NCI-H1105 (cell line): ENCODE measurements at regions not wholly inside any gene's neighbourhood (a gene's known extent, or its start where the extent isn't known, plus 50 kb on each side); places are given as distances from the start of the nearest gene placed in this dataset.

ENCODE experiments used
- DNase-seq: peaks from one replicate; lab custom pipeline; 2025; lab: John Stamatoyannopoulos, UW

DNA sequence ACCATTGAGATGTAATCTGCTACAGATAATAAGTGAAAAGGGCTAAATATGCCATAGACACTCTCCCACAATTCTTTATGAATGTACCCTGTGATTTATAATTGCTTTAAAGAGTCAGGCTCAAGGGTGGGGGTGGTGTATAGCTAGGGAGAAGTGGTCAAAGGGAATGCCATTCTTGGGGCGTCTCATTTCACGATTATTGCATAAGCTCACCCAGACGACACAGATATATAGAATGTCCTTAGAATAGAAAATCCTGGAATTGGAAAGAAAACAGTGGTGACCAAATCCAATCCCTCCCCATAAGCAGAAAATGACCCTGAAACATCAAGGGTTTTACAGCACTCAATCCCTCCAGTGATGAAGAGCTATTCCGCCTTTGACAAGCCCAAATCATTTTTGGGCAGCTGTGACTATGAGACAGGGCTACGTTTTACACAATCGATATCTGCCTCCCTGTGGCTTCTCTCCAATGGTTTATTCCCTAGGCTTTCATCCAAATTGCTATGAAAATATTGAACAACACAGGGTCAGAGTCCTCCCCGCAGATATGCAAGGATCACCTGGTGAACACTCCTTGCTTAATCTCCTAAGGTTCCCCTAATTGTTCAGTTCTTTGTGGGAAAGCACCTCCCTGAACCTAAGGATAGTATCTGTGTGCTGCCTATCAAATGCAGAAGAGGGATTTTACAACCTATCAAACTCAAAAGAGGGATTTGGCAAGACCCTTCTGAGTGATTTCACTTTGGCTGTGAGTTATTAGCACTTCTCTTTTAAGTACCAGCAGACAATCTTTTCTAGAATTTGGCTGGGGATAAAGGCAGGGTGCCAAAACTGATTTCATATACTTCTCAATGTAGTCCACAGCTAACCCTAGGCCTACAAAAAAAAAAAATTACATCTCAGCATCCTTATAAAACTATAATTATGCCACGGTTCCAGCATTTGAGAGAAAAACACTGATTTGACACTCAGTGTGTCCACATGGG is 144.9 kb upstream of the CDH6 start:
- DNase-seq: no peak

DNA sequence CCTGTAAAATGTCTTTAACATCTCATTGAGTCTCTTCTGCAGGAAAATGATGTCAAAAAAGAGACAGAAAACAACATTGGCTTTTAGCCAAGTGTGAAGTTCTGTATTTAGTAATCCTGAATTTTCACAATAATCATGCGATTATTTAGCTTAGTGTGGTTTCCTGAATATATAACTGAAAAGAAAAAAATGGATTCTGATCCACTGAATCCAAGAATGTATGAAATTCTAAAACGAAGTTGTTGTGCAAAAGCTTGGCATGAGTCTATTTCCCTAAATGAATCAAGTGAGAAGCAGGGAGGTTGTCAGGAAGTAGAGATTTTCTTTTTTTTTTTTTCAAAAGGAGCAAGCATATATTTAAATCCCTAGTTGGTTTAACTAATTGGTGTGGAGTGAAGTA is 145.9 kb upstream of the CDH6 start:
- no peak for DNase-seq

DNA sequence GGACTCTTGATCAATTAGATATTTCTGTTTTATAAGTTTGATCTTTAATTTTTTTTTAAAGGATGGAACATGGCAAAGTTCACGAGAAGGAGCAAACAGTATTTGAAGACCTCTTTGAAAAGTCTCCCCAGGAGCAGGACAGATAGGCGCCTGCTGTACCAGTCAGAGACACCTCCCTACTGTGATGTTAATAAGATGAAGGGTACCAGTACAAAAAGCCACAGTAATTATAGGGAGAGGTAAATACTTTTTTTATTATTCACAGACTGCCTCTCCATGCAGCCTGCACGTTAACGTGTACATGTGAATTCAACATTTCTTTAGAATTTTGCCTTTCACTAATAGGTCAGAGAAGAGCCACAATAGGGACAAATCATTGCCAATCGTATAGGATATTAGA is 146.5 kb upstream of the CDH6 start:
- DNase-seq: no peak

DNA sequence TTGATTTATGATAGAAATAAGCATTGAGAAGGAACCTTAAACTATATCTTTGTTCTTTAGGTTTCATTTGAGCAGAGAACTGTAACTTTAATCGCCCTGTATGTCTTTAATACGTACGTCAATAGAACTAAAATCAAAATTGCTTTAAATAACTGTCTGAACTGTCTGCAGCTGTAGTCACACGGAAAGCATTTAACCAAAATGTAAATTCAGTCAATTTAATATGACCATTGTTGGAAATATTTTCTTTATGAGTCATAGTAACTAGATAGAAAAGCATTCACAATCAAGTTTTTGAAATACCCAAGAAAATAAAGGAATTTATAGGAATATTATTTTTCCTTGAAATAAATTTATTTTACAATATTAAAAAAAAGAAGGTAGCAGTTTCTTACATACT is 157.1 kb upstream of the CDH6 start:
- DNase-seq: no peak

DNA sequence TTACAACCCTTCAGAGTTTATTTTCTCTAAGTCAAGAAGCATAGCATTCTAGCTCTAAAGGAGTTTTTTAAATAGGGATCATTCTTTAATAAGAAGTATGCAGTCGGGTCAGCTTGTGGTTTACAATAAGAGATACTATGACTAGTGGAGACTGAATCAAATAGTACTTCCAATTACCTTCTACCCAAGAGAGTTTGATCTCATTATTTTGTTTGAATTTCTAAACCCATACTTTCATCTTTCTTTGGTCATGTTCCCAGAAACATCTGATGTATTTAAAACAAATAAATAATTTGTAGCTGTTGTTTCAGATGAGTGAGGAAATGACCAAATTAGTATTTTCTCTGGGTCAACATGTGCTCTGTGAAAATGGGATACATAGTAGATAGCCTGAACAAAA is 160.2 kb upstream of the CDH6 start:
- DNase-seq: no peak

DNA sequence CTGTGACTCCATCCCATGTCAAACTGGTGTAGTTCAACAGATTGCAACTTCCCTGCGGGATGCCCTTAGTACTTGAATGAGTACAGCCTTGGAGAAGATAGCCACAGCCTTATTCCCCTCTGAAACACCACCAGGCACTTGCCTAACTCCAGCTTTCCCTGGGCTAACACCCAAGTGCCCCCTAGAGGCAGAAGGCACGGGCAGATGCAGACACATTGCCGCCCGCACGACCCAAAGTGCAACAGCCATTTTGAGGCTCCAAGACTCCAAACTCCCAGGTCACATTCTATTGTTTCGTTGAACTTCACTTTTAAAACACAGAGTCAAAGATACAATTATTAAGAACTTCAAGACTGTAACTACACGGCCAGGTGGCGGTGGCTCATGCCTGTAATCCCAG is 163.6 kb upstream of the CDH6 start:
- no peak for DNase-seq

DNA sequence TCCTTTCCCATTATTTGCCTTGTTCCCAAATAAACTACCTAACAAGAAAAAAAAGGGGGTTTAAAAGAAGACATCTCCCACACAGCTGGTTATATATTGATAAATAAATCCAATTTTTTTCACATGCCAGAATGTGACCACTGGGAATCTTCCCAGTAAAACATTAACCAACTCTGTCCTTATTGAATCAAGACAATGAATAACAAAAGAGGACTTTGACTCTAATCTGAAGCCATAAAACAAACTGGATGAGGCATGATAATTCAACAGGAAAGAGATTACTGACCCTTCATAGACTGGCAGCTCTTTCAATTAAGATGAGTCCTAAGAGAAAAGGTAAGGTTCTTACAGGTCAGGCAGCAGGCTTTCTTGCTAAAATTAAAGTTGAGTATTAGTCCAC is 165.8 kb upstream of the CDH6 start:
- DNase-seq: no peak

DNA sequence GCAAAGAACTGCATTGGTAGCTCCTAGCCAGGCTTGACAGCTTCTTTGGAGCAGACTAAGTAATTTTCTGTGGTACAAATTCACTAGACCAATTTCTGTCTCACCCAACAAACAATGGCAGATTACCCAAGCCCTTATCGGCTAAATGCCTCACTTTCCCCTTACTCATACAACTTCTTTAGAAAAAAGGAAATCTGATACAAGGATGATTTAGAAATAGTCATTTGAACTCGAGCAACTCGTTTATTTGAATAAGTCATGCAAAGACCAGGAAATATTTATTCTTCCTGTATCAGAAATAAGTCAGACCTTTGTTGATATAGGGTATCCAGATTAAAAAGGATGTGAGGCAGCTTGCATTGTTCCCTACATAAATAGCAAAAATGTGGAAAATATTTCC is 170.4 kb upstream of the CDH6 start:
- no peak for DNase-seq

DNA sequence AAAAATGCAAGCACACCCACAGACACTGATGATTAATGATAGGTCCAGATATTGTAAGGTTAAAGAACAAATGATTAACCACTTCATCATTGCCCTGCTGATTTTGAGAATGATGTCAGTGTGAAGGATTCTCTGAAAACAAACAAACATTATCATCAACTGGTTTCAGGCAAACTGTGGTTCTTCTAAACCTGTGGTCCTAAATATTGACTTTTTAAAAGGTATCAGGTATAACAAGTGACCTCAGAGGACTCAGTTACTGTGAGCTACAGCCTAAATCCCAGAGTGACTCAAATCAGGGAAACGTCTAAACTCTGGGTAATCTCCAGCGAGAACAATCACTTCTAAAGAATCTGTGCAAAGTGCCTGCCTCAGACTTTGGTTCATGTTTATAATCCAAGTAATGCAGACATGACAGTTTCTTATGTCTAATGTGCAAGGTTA is 172.3 kb upstream of the CDH6 start:
- no peak for DNase-seq

DNA sequence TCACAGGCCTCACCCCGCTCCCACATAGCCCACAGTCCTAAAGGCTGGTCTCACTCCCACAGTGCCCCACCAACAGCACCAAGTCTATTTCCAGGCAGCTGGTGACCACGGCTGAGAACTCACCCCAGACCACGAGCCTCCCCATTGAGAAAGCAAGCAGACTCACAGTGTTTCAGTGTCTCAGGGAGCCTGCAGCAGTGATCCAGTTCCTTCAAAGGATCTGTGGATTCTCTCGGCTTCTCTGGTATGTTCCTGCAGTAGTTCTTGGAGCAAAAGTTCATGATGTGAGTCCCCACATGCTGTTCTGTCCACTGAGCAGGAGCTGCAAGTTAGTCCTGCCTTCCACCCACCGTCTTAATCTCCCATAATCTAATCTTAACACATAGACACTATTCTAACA is 185.3 kb upstream of the CDH6 start:
- no peak for DNase-seq

DNA sequence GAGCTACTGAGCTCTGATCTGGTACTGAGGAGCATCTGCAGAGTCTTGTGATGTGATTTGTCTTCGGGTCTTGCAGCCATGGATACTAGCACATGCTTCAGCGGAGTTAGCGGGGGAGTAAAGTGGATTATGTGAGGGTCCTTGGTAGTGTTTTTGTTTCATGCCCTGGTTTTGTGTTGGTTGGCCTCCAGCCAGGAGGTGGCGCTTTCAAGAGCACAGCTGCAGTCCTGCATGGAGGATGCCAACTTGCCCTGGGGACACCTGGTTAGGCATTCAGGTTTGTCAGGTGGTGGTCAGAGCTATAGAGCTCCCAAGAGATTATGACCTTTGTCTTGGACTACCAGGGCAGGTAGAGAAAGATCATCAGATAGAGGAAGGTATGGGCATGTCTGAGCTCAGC is 185.8 kb upstream of the CDH6 start:
- DNase-seq: no peak

DNA sequence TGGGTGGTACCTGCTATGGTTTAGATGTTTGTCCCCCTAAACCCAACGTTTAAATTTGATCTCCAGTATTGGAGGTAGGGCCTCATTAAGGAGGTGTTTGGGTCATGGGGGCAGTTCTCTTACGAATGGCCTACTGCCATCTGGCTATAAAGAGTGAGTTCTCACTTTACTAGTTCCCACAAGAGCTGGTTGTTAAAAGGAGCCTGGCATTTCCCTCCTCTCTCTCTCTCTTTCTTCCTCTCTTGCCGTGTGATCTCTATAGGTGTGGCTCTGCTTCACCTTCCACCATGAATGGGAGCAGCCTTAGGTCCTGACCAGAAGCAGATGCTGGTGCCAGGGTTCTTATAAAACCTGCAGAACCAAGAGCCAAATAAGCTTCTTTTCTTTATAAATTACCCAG is 193.2 kb upstream of the CDH6 start:
- no peak for DNase-seq

DNA sequence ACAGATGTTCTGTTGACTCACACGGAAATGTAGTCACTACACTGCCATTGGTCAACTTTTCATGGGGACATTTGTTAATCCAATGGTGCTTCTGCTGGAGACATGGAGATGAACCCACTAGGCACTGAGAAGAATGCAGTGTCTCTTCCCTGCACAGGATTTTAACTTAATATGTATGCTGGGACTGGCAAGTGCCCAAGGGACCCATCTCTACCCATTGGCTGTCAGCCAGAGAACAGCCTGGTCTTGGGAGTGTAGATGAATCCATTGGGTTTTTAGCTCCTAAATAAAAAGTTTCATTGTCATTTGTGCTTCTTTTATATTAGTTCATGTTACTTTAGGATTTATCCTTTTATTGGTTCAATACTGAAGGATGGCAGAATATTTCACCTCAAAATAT is 195.8 kb upstream of the CDH6 start:
- no peak for DNase-seq

DNA sequence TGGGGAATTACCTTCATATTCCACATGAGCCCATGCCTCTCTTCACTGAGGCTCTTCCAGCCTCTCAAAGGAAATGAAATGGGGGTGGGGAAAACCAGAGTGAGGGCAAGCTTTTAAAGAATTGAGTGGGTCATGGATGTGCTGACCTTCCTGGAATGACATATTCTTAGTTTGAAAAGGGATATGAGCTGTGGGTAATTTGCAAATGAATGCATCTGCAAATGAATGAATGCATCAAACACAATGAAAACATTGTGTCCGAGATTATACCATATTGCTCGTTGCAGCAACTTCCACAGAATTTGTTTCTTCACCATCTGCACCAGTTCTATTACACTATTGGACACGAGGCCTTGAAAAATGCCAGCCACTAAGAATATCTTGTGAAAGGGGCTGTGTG is 198.6 kb upstream of the CDH6 start:
- DNase-seq: no peak

DNA sequence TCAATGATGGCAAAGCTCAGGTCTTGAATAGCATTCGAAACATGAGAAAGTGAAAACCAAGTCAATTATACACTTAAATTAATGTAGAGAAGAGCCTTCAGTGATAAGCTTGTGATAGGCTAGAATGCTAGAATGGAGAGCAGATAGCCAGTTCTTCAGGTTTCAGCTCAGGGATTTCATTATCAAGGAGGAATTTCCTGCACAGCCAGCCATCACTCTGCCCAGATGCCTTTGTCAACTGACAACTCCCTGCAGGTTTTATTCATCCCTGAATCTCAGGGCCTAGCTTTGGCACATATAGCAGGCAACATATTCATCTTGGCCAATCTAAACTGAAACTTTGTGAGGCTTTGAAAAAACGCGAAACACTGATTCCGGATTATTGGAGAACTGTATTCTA is 199.3 kb upstream of the CDH6 start:
- DNase-seq: no peak

DNA sequence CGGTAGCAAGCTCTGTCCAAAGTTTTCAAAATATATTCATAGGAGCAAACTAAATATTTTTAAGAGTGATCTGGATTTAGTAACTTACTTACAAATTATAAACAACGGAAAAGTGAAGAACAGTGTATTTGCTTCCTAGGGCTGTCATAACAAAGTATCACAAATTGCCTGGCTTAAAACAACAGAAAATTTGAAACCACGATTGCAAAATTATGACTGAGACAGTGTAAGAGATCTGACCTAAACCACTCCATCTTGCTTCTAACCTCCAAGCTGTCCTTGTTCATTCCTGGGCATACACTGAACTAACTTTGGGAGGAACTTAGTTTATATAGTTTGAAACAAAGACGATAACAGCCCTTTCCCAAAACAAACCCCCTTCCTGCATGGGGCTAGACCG is 202.0 kb upstream of the CDH6 start:
- no peak for DNase-seq

DNA sequence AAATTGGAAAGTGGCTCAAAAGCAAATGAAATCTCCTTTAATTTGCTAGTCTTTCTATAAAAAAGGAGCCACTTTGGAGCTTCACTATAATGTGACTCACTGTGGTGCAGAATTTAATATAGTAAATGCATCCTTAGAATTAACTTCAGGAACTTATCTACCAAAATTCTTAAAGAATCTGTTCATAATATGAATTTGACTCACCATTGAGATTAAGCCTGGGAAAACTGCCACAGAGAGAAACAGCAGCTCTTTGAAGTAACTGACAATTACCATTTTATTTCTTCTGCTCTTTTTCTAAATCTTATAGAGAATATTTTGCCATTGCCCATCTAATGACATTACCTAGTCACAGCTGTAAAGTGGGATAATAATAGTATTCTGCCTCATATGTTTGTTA is 211.9 kb upstream of the CDH6 start:
- DNase-seq: no peak

DNA sequence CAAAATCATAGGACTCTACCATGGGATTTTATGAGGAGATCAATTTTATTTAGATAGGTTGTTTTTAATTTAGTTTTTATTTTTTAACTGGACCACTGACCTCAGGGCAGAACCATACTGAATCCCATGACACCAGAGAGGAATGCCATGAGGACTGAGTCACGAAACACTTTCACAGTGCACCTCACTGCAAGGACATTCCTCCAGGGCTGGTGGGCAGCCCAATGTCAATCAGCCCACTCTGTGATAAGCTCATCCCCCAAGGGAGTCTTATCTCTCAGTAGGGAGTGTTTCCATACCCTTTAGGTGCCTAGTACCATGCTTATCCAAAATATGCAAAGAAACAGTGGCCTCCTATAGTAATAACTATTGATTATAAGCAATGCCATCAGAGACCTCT is 224.5 kb upstream of the CDH6 start:
- no peak for DNase-seq

DNA sequence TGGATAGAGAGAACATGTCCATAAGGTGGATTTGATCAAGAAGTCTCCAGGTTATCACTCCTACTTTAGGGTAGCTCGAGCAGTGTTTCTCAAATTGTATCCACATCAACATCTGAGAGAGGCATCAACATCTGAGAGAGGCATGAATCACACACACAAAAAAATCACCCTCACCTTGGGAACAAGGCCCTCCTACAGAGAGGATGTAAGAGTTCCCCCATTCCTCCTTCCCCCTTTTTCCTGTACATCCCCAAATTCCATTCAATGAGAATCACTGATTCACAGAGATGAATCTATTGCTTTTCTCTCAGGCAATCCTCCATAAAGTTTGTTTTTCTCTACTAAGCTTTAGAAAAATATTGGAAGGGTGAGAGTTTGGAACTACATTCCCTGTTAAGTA is 233.4 kb upstream of the CDH6 start:
- no peak for DNase-seq

DNA sequence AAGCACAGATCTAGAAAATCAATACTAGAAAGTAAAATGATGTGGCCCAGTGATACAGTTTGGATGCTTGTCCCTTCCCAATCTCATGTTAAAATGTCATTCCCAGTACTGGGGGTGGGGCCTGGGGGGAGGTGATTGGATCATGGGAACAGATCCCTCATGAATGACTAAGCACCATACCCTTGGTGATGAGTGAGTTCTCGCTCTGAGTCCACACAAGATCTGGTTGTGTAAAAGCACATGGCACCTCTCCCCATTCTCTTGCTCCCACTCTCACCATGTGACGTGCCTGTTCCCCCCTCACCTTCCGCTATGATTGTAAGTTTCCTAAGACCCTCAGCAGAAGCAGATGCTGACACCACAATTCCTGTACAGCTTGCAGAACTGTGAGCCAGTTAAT is 234.2 kb upstream of the CDH6 start:
- no peak for DNase-seq

DNA sequence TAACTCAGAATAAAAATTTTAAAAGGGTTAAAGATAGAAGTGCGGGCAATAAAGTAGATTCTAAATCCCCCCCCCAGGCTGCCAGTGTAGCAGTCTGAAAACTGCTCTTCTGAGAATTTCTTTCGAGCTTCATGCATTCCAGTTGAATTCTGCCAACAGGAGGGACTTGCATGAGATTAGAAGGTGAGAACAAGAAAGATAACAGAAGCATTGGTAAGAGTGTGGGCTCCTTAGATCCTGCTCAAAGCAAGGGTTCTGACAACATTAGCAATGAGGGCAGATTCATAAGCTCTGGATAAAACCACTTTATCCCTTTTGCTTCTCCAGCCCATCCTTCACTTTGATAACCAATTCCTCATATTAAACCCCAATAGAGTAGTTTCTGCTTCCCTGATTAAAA is 235.9 kb upstream of the CDH6 start:
- DNase-seq: no peak

DNA sequence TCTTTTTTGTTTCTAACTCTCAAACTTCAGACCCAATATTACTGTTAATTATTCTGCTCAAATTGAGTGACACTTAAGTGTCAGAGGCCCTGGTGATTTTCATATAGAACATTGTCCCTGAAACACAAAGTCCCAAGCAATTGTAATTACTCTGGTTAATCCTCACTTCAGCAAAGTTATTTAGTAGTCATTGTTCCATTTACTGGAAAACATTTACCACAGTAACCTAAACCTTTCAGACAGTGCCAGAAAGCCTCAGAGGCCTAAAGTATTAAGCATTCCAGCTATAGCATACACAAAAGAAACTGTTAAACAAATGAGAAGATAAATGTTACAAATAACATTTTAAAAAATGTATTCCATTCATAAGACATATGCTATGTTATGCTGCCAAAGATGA is 237.2 kb upstream of the CDH6 start:
- DNase-seq: no peak

DNA sequence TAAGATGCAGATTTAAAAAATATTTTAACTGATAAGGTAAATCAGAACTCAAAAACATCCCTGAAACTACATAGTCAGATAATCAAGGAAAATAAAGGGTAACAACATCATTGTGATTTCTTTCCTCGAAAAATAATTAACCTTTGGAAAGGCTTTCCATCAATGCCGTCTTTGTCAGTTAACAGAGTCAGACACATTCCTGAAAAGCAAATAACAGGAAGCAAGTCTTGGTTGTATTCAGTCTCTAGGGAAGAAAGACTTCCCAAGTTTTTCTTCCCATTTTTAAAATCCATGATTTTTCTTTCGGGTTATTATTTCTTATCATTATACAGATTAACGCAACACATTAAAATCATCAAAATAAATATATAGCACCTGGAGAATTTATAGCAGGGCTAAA is 256.4 kb upstream of the CDH6 start:
- DNase-seq: no peak

DNA sequence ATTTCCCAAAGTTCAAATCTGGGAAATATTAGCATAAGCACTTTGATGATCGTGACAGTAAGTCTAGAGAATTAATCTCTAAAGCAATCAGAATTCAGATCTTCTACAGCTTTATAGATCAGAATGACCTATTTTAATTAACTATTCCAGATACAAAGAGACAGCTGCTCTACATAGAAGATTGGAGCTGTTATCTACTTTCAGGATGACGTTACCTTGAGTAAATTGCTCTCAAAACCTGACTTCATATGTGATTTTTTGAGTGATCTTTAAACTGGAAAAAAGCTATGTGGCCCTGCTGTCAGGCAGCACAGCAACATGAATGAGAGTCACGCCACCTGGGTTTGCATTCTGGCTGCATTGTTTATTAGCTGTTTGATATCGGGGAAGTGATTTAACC is 259.9 kb upstream of the CDH6 start:
- no peak for DNase-seq
